ENCODE measurements at regions not wholly inside any gene's neighbourhood (a gene's known extent, or its start where the extent isn't known, plus 50 kb on each side); places are given as distances from the start of the nearest gene placed in this dataset.

DNA sequence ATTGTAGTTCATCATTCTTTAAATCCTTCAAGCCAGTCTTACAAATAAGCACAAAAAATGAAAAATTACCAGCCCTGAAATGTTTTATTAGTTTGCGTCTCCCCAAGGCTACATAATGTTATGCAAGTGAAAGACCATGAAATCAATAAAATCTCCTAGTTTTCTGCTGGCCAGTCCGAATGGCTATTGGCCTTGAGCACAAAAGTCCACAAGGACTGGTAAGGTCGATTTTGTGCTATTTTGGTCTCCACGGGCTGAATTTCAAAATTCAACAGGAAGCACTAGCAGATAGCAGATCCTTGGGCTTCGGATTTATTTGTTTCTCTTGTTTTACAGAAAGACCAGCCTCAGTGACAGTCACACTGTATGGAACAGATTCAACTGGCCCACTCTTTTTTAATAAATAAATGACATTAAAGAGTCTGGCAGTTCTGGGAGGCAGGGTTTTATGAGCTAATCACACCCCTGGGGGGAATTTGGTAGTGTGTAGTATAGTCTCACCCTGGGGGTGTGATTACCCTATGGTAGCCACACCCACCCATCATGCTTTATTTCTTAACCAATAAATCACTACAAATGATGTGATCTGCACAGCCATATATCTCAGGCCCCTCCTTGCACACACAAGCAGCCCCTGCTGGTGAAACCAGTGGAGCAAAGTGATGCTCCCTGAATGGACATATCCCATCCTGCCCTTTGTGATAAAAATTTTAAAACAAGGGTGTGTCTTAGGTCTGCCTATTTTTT lies 51.1 kb upstream of the TMEM33 start:
- FAIRE-seq (no peak), DNase-seq (ENCODE audit: low spot score) (no peak)

DNA sequence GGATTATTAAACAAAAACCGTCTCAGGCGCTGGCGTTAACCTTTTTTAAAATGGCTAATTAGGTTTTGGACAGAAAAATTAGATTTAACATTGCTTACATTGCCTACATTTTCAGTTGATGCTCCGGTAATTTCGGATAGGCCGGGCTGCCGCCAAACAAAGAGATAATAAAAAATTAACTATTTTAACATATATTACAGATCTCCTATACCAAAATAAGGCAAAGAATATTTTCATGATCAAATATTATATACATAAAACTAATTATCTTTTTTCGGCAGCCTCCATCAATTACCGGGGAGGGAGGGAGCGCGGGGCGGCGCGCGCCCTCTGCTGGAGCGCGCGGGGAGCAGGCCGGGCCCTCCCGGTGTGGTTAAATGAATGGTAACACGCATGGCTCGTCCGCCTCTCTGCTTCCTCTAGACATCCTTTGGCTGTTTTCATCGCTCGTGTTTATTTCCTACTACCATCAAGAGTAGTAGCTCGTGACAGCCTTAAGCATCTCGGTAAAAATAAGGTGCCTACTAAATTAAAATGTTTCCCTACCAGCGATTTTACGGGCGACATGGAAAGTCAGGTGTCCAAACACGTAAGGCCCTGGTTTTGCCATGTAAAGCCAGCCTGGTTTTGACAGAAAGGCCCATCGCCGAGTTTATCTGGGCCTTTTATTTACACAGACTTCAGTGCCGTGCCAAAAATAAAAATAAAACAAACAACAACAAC lies 52.4 kb upstream of the TMEM33 start:
- FAIRE-seq (no peak), DNase-seq (ENCODE audit: low spot score) (peak; percentile 54)

DNA sequence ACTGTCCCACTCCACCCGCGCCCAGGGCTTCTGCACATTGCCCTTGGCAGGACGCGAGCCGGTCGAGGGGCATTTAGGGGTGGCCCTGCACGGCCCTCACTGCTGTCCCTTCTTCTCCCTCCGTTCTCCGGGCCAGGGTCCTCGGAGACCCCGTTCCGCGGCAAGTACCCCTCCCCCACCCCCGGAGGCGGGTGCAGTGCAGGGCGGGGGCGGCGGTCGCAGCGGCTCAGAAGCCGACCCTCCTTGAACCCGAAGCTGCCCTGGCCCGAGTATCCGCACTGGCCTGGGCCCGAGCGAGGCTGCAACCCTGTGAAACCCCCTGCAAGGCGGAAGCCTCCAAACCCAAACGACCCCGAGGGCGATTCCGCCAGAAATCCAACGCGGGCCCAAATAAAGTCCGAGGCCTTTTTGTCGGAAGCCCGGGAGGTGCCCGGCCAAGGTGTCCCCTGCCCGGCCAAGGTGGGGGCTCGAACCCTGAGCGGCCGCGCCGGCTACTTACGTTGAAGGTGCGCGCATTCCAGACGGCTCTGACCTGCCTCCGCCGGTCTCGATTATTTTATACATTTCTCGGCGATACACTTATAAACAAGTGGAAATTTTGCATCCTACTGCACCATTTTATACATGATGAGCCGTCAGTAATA lies 53.1 kb upstream of the TMEM33 start:
- no peak for DNase-seq (ENCODE audit: low spot score)
- no peak for FAIRE-seq

GRCh38 chr4:41880840-41881831 lies 54.1 kb upstream of the TMEM33 start:
- no peak for FAIRE-seq
- DNase-seq (ENCODE audit: low spot score): no peak

DNA sequence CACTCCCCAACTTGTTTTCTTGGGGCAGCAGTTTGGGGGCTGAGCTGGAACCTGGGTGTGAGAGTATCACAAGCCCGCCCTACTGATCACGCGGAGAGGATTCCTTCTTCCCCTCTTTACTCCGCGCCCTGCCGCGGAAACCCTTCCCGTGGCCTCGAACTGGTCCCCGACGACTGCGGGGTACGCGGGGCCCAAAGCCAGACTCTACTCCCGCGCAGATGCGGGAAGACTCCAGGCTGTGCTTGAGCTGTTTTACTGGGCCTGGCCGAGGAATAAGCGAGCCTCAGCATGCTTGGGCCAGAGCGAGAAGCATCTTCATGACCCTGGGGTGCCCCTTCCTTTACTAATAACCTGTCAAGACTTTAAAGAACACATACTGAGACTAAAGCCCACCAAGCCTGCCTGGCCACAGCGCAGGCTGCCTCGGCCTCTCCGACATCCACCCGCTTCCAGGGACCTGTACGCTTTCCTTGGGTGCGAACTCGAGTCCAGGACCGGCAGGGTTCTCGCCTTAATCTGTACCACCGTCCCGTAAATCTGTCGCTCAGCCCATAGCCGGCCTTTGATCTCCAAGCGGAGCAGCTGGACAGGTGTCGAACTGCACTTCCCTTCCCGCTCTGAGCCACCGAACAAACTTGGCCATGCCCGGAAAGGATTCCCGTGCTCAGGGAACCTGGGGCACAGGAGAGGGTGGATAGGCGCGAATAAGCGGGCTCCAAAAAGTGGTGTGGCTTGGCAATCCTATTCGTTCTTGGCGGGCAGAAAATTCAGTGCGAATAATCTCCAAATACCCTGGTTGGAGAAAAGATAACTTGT lies 55.0 kb upstream of the TMEM33 start:
- no peak for DNase-seq (ENCODE audit: low spot score)
- no peak for FAIRE-seq

GRCh38 chr4:41879552-41879951 lies 55.7 kb upstream of the TMEM33 start:
- FAIRE-seq: no peak

DNA sequence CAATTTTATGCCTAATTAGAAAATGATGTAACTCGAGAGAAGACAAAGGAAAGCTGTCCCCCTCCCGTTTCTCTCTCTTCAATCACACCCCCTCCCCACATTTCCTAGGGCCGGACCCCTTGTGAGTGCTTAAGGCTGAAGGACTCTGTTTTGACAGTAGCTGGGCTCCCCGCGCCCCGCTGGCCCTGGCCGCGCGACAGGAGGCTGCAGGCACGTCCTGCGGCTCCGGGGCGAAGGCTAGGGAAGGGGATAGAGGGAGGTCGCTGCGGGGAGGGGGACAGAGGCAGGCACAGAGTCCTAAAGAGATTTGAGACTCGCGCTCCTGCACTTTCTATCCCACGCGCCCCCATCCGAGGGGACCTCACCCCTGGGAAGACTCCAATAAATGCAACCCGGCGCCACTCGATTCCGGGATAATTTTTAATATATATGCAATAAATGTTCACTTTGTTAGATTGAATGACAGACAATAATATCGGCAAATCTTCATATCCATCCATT lies 56.2 kb upstream of the TMEM33 start:
- FAIRE-seq (no peak), DNase-seq (ENCODE audit: low spot score) (no peak)

More at GRCh38 chr4:41879552-41879951, 55.7 kb upstream of the TMEM33 start:
- no peak for DNase-seq (ENCODE audit: low spot score)

- FAIRE-seq (no peak), DNase-seq (ENCODE audit: low spot score) (no peak)
Measured at GRCh38 chr4:41878170-41878969, 56.9 kb upstream of the TMEM33 start.

- DNase-seq (ENCODE audit: low spot score) (no peak), FAIRE-seq (no peak)
Measured at GRCh38 chr4:41877020-41877796, 58.0 kb upstream of the TMEM33 start.

GRCh38 chr4:41874873-41875272 lies 60.4 kb upstream of the TMEM33 start:
- FAIRE-seq (no peak), DNase-seq (ENCODE audit: low spot score) (no peak)

DNA sequence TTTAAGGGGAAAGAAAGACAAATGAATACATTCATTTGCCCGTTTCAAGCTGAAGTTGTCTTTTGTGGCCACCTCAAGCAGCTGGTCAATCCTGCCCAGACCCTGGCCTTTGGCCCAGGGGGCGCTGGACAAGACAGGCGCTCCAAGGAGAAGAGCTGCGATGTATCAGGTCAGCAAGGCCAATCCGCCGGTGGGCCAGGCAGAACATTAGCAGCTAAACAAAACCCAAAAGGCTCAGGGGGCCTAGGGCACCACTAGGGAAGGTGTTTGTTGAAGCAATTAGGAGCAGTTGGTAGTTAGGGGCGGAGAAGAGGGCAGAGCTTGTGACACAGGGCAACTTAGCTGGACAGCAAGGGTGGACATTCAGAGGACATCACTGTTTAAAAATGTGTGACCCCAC lies 60.8 kb upstream of the TMEM33 start:
- FAIRE-seq (no peak), DNase-seq (ENCODE audit: low spot score) (no peak)

DNA sequence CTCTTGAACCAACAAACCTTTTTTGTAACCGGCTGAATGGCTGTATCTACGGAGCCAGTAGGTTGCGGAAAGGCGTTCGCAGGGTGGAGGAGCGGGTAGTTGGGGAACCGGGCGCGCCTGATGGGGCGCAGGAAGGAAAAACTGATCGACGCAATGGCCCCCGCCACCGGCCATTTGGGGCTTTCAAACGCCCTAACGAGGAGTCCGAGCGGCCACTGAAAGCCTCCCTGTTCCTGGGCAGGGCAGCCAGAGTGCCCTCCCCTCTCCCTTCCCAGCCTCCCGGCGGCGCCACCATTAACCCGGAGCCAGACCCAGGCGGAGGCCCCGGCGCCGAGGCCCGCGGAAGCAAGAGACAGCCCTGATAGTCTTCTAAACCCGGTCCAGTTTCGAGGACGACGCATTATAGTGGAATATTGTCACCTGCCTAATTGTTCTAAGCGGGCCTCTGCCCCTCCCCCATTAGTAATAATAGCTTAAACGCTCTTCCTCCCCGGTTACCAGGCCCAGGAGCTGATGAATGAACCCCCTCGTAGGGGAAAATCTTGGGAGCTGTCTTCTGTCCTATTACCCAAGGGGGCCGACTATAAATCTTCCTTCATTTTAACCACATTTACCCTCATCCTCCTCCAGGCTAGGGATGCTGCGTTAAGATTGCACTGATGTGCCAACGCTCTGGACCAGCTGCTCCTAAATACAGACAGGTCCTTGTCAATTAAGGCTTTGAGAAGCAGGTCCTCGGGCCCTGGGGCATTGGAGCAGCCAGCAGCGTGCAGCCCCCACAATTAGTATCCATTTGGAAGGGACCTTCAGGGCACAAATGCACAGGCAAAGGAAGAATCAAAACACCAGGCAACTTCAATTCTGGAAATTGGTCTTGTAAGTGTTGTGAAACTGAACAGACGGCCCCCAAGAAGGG lies 61.6 kb upstream of the TMEM33 start:
- DNase-seq (ENCODE audit: low spot score) (no peak), FAIRE-seq (no peak)

GRCh38 chr4:41870035-41870434 lies 65.2 kb upstream of the TMEM33 start:
- no peak for DNase-seq (ENCODE audit: low spot score)
- no peak for FAIRE-seq

- FAIRE-seq (no peak), DNase-seq (ENCODE audit: low spot score) (no peak)
Measured at GRCh38 chr4:41866799-41867677, 68.2 kb upstream of the TMEM33 start.

- DNase-seq (ENCODE audit: low spot score): no peak
- FAIRE-seq: no peak
Measured at GRCh38 chr4:41865981-41866798, 69.0 kb upstream of the TMEM33 start.

All from urothelium cell line (cell line).